KBM-7 (cell line): ENCODE measurements at regions not wholly inside any gene's neighbourhood (a gene's known extent, or its start where the extent isn't known, plus 50 kb on each side); places are given as distances from the start of the nearest gene placed in this dataset.

ENCODE experiments used
- DNase-seq: peaks from one replicate; pipeline ENCODE4 v3.0.0-alpha.2; 2015
- in situ Hi-C: fragments of 300-500 bp; cut with MboI; formaldehyde crosslinking; loops from 2 replicates; pipeline ENCODE4 v1.14.3; 2020; ENCODE audit warnings: low sequenced_read_pairs, low pct_unique_long_range_greater_than_20kb, mixed read lengths

DNA sequence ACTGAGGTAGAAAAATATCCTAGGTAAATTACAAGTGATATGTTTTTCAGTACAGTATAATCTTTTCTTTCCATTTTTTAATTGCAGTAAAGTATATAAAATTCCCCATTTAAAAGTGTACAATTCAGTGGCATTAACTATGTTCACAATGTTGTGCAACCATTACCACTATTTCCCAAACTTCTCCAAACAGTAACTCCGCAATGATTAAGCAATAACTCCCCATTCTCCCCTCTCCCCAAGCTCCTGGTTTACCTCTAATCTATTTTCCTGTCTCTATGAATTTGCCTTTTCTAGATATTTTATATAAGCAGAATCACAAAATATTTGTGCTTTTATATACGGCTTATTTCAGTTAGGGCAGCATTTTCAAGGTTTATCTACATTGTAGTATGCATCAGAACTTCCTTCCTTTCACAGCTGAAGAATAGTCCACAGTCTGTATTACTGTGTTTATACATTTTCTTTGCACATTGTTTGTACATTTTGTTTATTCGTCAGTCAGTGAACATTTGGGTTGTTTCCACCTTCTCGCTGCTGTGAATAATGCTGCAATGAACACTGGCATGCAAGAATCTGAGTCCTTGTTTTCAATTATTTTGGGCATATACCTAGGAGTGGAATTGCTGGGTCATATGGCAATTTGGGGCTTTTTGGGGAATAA lies 110.7 kb downstream of the RPL27A start:
- DNase-seq = no peak
- in situ Hi-C loops = no loop called here

GRCh38 chr11:8794126-8794525 lies 111.5 kb downstream of the RPL27A start:
- in situ Hi-C loops = no loop called here
- no peak for DNase-seq

DNA sequence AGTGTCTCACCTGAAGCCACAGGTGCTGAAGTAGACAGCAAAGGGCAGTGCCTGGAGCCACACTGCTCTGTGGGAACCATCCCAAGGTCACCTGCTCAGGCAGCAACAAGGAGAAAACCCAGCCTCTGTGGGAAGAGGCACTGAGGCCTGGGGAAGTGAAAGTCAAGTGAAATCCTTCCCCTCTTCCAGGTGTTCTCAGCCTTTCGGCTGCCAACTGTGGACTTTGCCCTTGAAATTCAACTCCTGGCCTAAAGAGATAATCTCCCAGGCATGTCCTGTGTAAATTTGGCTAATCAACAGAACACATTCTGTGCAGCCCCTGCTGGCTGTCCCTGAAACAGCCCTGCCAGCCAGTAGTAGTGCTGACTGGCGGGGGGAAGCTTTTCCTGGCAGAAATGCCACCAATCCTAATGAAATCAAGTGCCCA lies 112.1 kb downstream of the RPL27A start:
- in situ Hi-C loops = no loop called here
- DNase-seq = no peak

GRCh38 chr11:8796941-8797340 lies 114.0 kb upstream of the AKIP1 start:
- in situ Hi-C loops = no loop called here
- no peak for DNase-seq

GRCh38 chr11:8799273-8799672 lies 111.7 kb upstream of the AKIP1 start:
- in situ Hi-C loops = no loop called here
- DNase-seq = no peak

- no peak for DNase-seq
- in situ Hi-C loops = no loop called here
Measured at GRCh38 chr11:8800520-8801110, 110.4 kb upstream of the AKIP1 start.

GRCh38 chr11:8801121-8801520 lies 109.9 kb upstream of the AKIP1 start:
- in situ Hi-C loops = no loop called here
- DNase-seq = no peak

- no peak for DNase-seq
- in situ Hi-C loops = no loop called here
Measured at GRCh38 chr11:8802251-8802650, 108.7 kb upstream of the AKIP1 start.

DNA sequence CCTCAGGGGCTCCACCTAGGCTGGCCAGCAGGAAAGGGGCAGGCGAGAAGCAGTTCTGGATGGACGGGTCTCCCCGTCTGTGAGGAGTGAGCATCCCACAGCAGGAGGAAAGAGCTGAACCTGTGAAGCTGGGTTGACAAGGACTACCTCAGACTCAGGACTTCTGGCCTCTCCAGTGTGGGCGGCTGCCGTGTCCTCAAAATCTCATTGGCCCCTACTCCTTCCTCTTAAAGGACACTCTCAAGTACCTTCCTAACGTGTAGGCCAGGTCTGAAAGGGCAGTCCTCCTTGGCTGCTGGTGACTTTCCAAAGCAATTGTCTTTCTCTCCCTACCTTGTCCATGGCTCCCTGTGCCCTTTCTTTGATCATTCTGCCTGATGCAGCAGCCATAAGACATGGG lies 107.0 kb upstream of the AKIP1 start:
- in situ Hi-C loops = no loop called here
- DNase-seq = no peak

DNA sequence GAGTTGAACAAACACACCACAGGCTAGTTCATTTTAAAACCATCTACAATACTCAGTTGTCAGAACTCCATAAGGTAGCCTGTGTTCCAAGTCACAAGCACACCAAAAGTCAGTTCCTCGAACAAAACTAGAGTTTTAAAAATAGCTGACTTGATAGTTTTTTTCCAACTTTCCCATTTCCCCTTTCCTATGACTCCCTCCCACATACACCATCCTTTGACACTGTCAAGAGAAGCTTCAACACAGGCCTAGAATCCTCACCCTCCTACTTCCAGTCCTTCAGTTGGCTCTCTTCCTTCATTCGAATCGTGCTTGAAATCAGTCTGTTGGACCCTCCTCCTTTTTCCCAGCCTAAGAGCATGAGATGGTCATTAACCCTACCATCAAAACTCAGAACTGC lies 105.7 kb upstream of the AKIP1 start:
- DNase-seq = no peak
- in situ Hi-C loops = no loop called here

- in situ Hi-C loops = no loop called here
- DNase-seq = no peak
Measured at GRCh38 chr11:8806974-8807373, 104.0 kb upstream of the AKIP1 start.

- DNase-seq = no peak
- in situ Hi-C loops = no loop called here
Measured at GRCh38 chr11:8807544-8808225, 103.3 kb upstream of the AKIP1 start.

GRCh38 chr11:8808226-8808585 lies 102.8 kb upstream of the AKIP1 start:
- in situ Hi-C loops = no loop called here
- DNase-seq = no peak

GRCh38 chr11:8809241-8809938 lies 101.6 kb upstream of the AKIP1 start:
- in situ Hi-C loops = no loop called here
- no peak for DNase-seq

DNA sequence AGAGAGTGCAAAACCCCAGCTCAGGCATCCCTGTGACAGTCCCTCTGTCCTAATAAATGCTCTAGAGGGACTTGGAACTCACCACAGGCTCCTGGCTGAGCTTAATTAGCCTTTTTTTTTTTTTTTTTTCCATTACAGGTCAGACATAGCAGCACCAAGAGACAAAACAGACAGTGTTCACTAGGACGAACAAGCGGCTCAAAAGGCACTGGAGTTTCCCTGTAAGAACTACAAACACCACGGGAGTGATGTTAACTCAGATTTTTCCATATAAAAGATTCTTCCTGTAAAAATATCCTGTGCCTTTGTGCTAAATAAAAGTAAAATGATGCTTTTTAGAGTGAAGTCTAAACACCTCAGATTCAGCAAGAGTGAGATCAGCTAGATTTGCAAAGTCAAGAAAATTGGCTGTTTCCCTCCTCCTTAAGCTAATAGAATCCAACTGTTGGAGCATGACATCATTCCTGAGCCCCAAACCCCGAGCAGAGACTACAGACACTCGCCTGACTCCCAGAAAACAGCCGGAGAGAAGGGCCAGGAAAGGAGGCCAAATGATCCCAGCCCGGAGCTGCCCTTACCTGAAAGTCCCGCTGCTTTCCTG lies 101.0 kb upstream of the AKIP1 start:
- in situ Hi-C loops = no loop called here
- DNase-seq = no peak

DNA sequence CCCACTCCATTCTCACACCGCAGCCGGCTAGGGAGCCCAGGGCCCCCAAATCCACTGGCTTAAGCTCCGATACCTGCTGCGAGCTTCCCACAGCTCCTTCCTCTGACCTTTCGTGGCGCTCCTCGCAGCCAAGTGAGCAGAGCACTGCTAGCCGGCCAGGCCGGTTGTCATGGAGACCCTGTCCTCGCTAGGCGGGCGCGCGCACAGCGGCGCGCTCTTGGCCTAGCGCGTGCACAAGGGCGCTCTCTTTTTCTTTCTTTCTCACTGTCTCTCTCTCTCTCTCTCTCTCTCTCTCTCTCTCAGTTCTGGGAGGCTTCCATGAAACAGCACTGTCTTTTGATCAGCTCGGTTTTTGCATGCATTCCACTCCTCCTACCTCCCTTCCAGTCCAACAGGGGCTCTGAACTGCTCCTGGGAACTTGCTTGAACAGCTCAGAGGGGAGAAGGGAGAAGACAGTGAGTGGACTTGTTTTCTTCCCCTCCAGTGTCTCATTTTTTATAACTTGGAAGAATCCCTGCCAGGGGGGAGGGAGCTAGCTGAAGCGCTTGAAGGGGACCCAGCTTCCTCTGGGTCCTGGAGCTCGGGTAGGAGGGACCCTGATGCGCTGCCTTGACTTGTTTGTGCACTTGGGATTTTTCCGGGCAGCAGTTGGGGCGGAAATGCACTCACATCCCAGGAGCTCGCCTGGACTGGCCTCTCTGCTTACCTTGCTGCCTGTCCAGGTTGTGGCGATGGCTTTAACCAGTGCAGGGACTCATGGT lies 100.3 kb upstream of the AKIP1 start:
- no peak for DNase-seq

DNA sequence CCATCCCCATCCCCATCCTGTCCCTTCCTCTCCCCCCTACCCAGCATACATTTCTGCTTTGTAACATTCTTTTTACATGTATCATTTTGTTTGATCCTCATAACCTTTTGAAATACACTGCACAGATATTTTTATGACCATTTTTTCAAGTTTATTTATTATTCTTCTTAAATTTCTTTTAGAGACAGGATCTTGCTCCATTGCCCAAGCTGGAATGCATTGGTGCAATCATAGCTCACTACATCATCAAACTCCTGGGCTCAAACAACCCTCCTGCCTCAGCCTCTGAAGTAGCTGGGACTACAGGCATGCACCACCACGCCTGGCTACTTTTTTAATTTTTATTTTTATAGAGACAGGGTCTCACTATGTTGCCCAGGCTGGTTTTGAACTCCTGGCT lies 99.4 kb upstream of the AKIP1 start:
- no peak for DNase-seq
- in situ Hi-C loops = no loop called here

More for the DNA sequence above, 100.3 kb upstream of the AKIP1 start:
- in situ Hi-C loops = no loop called here

DNA sequence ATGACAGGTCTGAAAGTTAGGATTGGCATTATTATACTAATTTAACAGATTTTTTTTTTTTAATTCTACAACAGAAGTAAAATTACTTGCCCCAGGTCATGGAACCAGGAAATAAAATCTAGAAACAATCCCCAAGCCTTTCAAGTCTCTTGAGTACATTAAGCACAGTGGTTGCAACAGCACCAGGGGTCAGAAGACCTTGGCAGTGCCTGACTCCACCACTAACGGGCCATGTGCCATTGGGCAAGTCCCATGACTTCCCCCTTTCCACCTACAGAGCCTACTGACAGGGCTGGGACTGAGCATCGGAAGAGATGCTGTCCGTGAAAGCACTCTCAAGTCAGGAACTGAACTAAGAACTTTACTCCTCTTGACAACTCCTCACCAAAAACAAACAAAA lies 98.6 kb upstream of the AKIP1 start:
- no peak for DNase-seq
- in situ Hi-C loops = no loop called here

DNA sequence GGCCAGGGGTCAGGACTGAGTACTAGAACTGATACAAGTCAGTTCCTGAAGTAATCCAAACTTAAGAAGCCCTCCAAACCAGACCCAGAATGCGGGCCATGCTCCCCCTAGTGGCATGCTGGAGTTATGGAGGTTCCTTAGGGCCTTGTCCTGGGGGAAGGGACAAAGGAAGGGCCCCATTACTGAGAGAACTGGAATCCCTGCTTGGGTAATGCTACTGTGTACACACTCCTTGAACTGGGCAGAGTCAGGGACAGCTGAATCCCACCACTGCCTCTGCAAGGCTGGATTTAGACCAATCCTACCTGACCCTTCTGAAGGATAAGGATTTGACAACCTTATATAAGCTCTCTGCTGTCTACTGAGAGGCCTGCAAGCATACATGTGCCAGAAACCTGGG lies 97.3 kb upstream of the AKIP1 start:
- peak; percentile 78 for DNase-seq
- in situ Hi-C loops = no loop called here
